ENCODE measurements at regions not wholly inside any gene's neighbourhood (a gene's known extent, or its start where the extent isn't known, plus 50 kb on each side); places are given as distances from the start of the nearest gene placed in this dataset.

DNA sequence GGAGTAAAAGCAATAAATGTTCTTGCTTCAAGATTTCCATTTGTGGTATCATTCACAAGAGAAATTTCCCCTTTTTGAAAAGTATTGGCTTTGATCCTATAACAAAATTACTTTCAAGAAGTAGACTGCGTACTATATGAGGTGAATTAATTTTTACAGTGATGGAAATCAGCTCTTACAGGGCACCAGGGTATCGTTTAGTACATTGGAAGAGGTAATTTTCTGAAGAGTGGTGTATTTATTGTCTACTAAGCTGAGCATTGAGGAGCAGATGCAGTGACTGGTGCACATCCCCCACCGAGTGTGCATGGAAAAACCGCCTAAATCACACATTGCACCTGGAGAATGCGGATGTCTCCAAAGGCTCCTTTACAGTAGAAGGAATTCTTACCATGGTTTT lies 209.5 kb downstream of the SAMD5 start:
- no peak for DNase-seq

GRCh38 chr6:147722158-147722557 lies 213.7 kb downstream of the SAMD5 start:
- DNase-seq, result no peak

DNA sequence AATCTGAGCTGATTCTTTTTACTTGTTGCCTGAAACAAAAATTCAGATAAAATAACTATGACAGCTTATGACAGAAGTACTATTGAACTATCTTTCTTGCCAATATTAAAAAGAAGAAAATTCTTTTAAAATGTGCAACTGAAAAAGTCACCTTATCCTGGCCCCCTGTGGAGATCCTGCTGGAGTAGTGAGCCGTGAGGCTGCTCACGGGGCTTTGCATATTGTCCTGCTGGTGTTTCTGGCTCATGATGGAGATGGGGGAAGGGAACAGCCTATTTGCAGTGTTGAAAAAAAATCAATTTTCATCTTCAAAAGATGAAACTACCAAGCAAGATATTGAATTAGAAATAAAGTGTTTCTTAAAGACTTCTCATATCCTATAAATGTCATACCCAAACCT lies 216.0 kb downstream of the SAMD5 start:
- DNase-seq, result no peak

DNA sequence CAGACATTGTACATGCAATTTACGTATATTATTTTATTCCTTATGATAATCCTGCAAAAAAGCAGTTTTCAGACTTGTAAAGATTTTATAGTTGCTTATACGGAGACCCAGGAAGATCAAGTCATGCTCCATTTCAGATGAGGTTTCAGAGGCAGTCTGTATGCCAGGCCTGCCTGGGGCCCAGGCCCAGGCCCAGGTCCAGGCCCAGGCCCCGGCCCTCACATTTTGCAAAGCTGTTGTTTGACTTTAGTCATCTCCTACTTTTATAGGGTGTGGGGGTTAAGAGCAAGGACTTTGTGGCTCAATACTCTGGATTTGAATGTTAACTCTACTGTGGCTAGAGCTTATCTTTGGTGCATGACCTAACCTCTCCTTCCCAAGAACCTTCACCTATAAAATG lies 217.9 kb downstream of the SAMD5 start:
- DNase-seq, result no peak

GRCh38 chr6:147728903-147729302 lies 220.4 kb downstream of the SAMD5 start:
- DNase-seq, result no peak

- DNase-seq, result no peak
Observed at GRCh38 chr6:147733686-147734085, 225.2 kb downstream of the SAMD5 start.

DNA sequence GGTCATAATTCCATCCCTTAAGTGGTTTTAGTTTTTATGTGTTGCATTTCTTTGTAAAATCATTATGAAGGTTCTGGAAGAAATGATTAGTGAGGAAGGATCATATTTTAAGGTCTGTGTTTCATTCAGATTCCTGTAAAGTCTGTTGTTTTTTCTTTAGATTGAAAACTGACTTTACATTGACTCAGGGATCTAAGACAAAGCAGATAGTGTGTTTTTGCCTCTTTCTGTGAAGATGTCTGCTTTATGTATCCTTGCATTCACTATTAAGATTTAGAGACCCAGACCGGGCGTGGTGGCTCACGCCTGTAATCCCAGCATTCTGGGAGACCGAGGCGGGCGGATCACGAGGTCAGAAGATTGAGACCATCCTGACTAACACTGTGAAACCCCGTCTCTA lies 225.7 kb downstream of the SAMD5 start:
- DNase-seq, result no peak

GRCh38 chr6:147735924-147736323 lies 227.4 kb downstream of the SAMD5 start:
- no peak for DNase-seq

DNA sequence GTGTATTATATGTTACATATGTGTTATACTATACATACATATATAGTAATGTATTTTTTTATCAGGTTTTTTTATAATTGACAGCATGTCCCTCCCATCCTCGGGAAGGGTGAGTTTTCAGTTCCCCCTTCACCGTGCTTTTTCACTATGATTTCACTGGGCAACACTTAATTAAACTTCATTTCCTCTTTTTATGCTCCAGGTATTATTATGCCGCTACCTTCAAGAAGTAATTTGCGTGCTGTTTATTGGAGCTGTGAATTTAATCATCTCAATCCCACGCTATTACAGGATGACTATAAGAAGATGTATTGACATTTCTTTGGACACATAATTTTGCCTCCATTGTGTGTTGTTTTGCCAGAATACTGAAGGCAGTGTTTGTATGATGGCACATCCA lies 228.6 kb downstream of the SAMD5 start:
- no peak for DNase-seq

- no peak for DNase-seq
Observed at GRCh38 chr6:147738099-147738498, 229.6 kb downstream of the SAMD5 start.

DNA sequence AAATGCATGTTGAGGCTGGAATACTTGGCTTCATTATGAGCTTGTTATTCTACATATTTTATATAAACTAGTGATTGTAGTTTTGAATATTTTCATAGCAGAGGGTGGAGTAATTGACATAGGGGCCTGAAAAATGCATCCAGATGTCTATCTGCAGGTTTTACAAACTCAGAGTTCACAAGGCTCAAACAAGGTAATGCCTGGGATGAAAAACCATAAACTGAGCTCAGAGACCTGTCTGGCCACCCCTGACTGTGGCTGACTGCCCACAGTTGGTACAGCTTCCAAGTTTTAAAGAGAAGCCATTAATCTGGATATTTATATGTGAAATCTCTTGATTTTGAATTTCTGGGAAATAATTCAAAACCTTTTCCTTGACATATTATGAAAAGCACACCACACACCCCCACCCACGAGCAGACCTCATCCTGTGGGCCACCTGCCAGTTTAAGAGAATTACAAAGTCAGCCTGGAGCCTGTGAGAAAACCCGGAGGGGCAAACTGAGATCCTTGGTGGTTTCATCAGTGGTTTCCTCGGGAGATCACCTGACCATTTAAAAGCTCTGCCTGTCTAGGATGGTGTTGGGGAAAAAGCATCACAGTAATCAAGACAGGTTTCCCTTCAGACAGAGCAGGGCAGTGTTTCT lies 230.1 kb downstream of the SAMD5 start:
- no peak for DNase-seq

DNA sequence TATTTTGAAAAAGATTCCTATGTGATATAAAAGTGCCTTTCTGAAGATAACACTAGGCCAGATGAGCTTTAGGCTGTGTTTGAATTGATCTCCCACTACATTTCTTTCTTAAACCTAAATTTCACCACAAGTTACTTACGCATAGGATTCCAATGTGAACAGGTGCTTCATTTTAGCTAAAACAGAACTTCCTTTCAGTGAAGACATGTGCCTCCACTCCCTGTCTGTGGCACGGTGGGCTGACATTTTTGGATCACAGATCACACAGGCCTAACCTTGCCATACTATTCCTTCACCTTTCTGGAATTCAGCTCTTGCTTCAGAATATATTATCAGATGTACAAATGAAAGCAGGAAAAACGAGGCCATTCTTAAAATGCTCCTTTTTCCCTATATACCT lies 231.8 kb downstream of the SAMD5 start:
- no peak for DNase-seq

- no peak for DNase-seq
Observed at GRCh38 chr6:147740916-147741315, 232.4 kb downstream of the SAMD5 start.

DNA sequence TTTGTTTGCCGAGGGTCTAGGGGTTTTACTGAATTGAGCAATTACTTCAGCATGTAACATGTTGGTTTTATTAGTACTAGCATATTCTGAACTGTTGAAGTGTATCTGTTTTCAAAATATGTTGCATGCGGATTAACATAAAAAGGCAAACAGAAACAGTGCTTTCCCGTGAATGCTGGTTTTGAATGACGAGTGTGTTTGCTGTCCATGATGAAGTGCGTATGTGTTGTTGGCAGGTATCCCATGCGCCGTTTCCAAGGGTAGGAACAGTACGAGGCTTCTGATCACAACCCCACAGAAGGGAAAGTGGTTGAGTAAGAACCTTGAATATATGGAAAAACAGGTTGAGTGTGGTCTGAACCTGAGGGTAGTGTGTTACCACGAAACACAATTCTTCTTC lies 232.9 kb downstream of the SAMD5 start:
- no peak for DNase-seq

DNA sequence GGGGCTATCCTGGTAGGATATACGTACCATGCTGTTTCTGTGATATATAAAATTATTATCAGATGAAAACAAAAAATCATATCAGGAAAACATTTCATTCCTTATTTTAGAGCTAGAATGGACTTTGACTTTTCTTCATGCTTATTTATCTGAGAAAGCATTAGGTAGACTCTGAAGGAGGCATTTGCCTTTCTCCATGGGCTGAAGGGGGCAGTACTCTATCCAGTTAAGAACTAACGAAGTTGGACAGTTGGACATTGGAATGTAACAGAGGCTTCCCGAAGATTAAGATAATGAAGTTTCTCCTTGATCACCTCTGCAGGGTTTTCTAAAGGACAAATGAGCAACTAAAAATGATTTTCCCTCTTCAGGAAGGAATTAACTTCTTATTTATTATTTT lies 233.9 kb downstream of the SAMD5 start:
- DNase-seq, result no peak

DNA sequence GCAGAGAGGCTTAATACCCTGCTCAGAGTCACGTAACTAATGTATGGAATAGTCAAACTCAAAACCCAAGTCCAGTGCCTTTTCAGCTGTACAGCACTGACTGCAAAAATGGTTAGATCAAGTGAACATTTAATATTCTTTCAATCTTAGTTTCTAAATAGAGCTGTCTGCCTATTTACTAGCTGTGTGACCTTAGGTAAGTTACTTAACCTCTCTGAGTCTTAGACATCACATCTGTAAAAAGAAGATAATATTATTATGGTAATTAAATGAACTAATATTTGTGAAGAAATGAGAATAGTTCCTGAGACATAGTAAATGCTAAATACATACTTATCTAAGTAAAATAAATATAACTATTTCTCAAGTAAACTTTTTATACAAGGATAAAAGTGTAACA lies 235.5 kb downstream of the SAMD5 start:
- DNase-seq, result no peak

- no peak for DNase-seq
Observed at GRCh38 chr6:147749331-147749730, 240.8 kb downstream of the SAMD5 start.

DNA sequence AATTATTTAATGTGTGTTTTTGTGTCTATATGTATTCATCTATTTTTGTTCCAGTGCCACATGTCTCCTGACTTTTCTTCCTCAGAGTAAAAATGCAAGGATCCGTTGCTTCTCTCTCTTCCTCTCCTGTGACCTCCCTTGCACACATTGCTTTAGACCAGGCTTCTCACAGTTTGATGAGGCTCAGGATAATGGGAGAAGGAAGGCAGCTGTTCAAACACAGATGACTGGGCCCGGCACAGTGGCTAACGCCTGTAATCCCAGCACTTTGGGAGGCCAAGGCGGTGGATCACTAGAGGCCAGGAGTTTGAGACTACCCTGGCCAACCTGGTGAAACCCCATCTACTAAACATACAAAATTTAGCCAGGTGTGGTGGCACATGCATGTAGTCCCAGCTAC lies 241.9 kb downstream of the SAMD5 start:
- DNase-seq, result no peak

- no peak for DNase-seq
Observed at GRCh38 chr6:147751232-147751631, 242.7 kb downstream of the SAMD5 start.

DNA sequence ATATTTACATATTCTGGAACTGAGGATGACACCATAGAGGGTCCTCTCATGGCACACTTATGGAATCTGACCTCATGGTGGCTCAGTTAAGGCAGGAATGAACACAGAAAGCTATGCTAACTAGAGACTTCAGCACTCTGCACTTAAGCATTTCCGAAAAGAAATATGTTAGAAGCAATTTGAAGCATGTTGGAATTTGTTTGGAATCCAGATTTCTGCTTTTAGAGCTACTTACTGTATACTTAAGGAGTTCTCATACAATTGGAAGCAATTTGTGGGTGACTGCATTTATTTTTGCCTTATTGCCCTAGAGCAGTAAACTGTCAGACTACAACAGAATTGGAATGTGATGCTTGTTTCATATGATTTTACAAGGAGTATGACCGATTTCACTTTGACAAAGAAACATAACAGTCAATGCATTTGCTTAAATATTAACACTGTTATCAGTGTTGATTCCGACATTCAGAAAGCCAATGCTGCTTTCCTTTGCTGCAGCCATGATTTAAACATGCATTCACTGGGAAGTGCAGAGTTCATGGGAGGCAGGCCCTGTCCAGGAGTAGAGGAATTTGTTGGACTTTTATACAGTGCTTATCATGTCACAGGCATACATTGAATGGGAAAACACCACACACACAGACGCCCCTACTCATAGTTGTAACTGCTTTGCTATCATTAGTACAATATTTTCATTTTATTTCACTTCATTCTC lies 244.4 kb downstream of the SAMD5 start:
- no peak for DNase-seq

GRCh38 chr6:147755999-147756398 lies 247.5 kb downstream of the SAMD5 start:
- DNase-seq, result no peak

GRCh38 chr6:147756891-147757290 lies 248.4 kb downstream of the SAMD5 start:
- no peak for DNase-seq

DNA sequence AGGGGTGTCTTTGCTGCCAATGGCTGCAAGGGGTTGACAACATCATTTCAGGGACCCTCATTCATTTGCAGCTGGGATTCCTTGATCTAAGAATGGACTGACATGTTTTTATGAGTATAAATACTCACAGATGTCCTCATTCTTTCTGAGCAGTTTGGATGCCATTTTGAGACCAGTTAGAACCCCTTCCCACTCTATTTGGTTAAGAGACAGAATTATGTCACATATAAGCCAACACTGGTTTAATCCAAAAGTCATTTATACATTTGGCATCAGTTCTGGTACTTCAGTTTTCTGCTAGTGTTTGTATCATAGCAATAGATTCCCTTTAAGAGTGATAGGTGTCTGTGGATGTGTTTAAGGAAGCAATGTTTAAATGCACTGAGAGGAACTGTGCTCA lies 248.8 kb downstream of the SAMD5 start:
- DNase-seq, result no peak

DNA sequence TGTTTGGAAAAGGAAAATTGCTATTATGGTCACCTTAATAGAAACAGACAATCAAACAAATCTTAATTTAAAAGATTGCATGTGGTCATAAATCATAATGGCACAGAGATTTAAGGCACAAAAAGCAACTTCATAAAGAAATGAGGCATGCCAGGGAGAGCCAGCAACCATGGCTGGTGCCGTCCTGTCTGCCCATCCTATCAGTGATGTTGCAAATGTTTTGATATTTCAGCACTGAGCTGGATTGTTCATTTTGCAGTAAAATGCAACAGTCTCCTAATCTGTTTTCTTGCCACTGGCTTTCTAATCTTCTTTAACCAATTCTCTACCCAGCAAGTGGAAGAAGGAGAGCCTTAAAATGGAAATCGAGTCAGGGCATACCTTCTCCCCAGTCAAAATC lies 249.8 kb downstream of the SAMD5 start:
- DNase-seq, result no peak

DNA sequence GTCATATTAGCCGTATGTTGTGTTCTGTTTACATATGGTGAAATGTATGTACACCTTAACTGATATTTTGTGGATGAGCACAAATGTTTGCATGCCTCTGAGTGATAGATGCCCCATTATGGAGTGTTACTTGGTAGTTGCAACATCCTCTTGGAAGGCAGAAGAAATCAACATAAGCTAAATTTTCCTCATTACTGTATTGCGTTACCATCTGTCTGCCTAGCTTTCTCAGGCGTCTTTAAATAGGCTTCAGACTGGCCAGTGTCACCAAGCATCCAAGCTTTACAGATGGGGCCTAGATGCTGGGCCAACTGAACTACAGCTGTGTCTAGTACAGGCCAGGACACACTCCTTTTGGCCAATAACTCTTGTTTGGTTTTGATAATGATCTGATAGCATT lies 250.6 kb downstream of the SAMD5 start:
- no peak for DNase-seq

Data from CD4-positive, alpha-beta T cell treated with Interleukin-17A for 4 hours (primary cell).